ENCODE measurements at regions not wholly inside any gene's neighbourhood (a gene's known extent, or its start where the extent isn't known, plus 50 kb on each side); places are given as distances from the start of the nearest gene placed in this dataset.

- no peak for DNase-seq
- intact Hi-C loops (cut with DNase I; ENCODE audit: low total_unique reads): no loop called here
- no peaks in the 10 kb centered on the region for H3K27me3 ChIP-seq
Observed at GRCh38 chr15:45762726-45763125, 127.9 kb downstream of the SQOR start.

DNA sequence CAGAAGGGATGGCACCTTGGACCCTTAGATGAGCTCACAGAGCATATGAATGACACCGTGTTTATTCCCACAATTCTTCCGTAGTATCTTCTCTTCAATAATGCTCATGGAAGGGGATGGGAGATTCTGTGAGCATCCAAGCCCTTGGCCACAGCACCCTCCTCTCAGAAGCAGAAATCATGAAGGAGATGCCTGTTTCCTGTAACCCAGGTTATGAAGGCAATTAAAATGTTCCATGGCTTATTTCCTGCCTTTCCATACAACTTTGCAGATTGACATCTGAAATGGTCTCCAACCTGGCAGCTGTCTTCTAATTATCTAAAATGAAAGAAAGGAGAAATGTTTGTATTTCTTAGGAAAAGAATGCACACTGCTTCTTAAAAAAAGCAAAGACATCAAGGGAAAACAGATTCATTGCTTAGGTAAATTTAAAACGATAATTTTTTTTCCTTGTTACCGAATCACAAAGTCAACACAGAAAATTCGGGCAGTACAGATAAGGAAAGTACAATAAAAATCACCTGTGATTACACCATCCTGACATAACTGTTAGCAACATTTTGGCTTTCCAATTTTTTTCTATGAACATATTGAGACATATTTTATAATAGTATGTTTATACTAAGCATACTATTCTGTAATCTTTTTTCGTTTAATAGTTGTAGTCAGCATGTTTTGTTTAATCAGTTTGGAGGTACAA lies 128.5 kb downstream of the SQOR start:
- Histone ChIP-seq H3K9me3 (no peaks in the 10 kb centered on the region), H3K4me3 (no peak overlapping the region), H3K27ac (no peak overlapping the region), H3K36me3 (no peaks in the 10 kb centered on the region), H3K27me3 (no peaks in the 10 kb centered on the region), H3K4me1 (no peaks in the 10 kb centered on the region)
- intact Hi-C loops (cut with DNase I; ENCODE audit: low total_unique reads): no loop called here
- TF ChIP-seq, protein P1, sequence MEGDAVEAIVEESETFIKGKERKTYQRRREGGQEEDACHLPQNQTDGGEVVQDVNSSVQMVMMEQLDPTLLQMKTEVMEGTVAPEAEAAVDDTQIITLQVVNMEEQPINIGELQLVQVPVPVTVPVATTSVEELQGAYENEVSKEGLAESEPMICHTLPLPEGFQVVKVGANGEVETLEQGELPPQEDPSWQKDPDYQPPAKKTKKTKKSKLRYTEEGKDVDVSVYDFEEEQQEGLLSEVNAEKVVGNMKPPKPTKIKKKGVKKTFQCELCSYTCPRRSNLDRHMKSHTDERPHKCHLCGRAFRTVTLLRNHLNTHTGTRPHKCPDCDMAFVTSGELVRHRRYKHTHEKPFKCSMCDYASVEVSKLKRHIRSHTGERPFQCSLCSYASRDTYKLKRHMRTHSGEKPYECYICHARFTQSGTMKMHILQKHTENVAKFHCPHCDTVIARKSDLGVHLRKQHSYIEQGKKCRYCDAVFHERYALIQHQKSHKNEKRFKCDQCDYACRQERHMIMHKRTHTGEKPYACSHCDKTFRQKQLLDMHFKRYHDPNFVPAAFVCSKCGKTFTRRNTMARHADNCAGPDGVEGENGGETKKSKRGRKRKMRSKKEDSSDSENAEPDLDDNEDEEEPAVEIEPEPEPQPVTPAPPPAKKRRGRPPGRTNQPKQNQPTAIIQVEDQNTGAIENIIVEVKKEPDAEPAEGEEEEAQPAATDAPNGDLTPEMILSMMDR (IDR thresholded peaks at IDR 0.05): no peak
- TF ChIP-seq POLR2A (IDR thresholded peaks at IDR 0.05): no peak
- no peak for DNase-seq

More at GRCh38 chr15:45762726-45763125, 127.9 kb downstream of the SQOR start:
- Histone ChIP-seq H3K27ac (no peak overlapping the region), H3K36me3 (no peaks in the 10 kb centered on the region), H3K4me3 (no peak overlapping the region), H3K9me3 (no peaks in the 10 kb centered on the region), H3K4me1 (no peaks in the 10 kb centered on the region)
- TF ChIP-seq POLR2A (IDR thresholded peaks at IDR 0.05): no peak
- TF ChIP-seq, protein P1 (IDR thresholded peaks at IDR 0.05): no peak

- TF ChIP-seq, protein P1 (IDR thresholded peaks at IDR 0.05): no peak
- TF ChIP-seq POLR2A (IDR thresholded peaks at IDR 0.05): no peak
- no peaks in the 10 kb centered on the region for H3K36me3 ChIP-seq
- H3K4me3 ChIP-seq: no peak overlapping the region
- no peaks in the 10 kb centered on the region for H3K9me3 ChIP-seq
- DNase-seq: no peak
- intact Hi-C loops (cut with DNase I; ENCODE audit: low total_unique reads): no loop called here
- H3K27ac ChIP-seq: no peak overlapping the region
- no peaks in the 10 kb centered on the region for H3K27me3 ChIP-seq
- H3K4me1 ChIP-seq: no peaks in the 10 kb centered on the region
Observed at GRCh38 chr15:45773149-45773548, 138.3 kb downstream of the SQOR start.

DNA sequence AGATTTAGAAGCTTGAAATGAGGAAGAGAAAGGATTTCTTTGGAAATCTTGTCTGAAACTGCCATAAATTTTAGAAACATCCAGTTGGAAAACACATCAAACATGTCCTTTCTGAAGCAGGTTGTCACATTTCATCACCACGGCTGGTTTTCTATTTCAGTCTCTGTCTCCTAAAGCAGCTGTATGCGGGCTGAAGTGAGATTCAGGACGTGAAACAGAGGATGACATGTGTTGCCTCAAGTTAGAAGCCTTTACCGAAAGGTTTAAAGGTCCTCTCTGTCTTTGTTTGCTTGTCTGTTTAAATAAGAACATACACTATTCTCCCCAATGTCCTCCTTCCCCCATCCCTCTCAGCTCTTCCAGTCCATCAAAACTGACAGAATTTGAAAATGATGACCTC lies 141.9 kb downstream of the SQOR start:
- H3K36me3 ChIP-seq: no peaks in the 10 kb centered on the region
- intact Hi-C loops (cut with DNase I; ENCODE audit: low total_unique reads): no loop called here
- TF ChIP-seq POLR2A (IDR thresholded peaks at IDR 0.05): no peak
- TF ChIP-seq, protein P1 (IDR thresholded peaks at IDR 0.05): no peak
- no peak overlapping the region for H3K4me3 ChIP-seq
- H3K27ac ChIP-seq: no peak overlapping the region
- no peak for DNase-seq
- no peaks in the 10 kb centered on the region for H3K9me3 ChIP-seq
- H3K4me1 ChIP-seq: no peaks in the 10 kb centered on the region
- no peaks in the 10 kb centered on the region for H3K27me3 ChIP-seq

DNA sequence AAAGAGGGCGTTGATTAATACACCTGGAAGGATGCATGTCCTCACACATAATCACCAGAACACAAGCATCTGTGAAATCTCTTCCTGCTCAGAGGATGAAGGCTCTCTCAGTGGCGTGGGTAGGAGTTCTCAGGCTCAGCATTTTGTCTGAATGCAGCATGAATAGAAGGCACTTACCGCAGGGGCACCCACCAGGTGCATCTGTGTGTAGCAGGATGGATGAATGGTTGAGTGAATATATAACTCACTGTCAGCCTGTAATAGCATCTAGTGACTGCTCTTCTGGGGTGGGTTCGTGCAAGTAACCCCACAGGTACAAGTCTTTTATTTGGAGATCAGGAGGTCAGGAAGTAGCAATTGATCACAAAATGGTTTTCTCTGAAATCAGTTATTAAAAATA lies 143.0 kb downstream of the SQOR start:
- Histone ChIP-seq H3K27me3 (no peaks in the 10 kb centered on the region), H3K4me1 (no peaks in the 10 kb centered on the region), H3K4me3 (no peak overlapping the region), H3K27ac (no peak overlapping the region), H3K9me3 (no peaks in the 10 kb centered on the region), H3K36me3 (no peaks in the 10 kb centered on the region)
- DNase-seq: no peak
- intact Hi-C loops (cut with DNase I; ENCODE audit: low total_unique reads): no loop called here
- TF ChIP-seq, protein P1 (IDR thresholded peaks at IDR 0.05): no peak
- no peak for TF ChIP-seq POLR2A (IDR thresholded peaks at IDR 0.05)

Data from uterus (tissue), 3 donors.